IMR-90 (cell line): ENCODE measurements at regions not wholly inside any gene's neighbourhood (a gene's known extent, or its start where the extent isn't known, plus 50 kb on each side); places are given as distances from the start of the nearest gene placed in this dataset.

Experiments
- ATAC-seq: fragments of 200-7000 bp; cut with Tn5 transposase; 2 replicates; pipeline ENCODE4 v1.9.1; 2020; ENCODE audit warnings: low read depth, mild to moderate bottlenecking, moderate library complexity
- BruUV-seq: library from RNA; stranded (reverse); fragments of 400-500 nt; replicated peaks from 2 replicates; lab custom pipeline; 2021; lab: Mats Ljungman, UMichigan
- CTCF ChIA-PET: fragments of 300-600 bp; formaldehyde crosslinking; extraction: SDS; loops from one replicate; lab custom pipeline; 2021; ENCODE audit warnings: antibody characterized with exemption; lab: Yijun Ruan, JAX
- POLR2A ChIA-PET: fragments of 300-600 bp; sonication (Branson Sonifier 250); formaldehyde crosslinking; loops from one replicate; lab custom pipeline; 2022; ENCODE audit warnings: antibody characterized with exemption; ENCODE audit not compliant: unreplicated experiment; lab: Charles Lee
- DNase-seq: peaks from one replicate; pipeline ENCODE4 v3.0.0; 2013
- H2AFZ ChIP-seq: replicated peaks from 2 replicates; pipeline ENCODE3; 2013; ENCODE audit warnings: low read length, mild to moderate bottlenecking; ENCODE audit not compliant: poor library complexity
- H2AK5ac ChIP-seq: 2 replicates; pipeline ENCODE4 v1.6.1; 2013; ENCODE audit warnings: low read depth, low read length, inconsistent platforms
- H2AK9ac ChIP-seq: replicated peaks from 2 replicates; pipeline ENCODE3; 2013; ENCODE audit warnings: mild to moderate bottlenecking, low read depth, low read length, moderate library complexity; ENCODE audit not compliant: poor library complexity
- H2BK120ac ChIP-seq: 2 replicates; pipeline ENCODE4 v1.6.1; 2013; ENCODE audit warnings: low read depth, low read length, inconsistent platforms
- H2BK15ac ChIP-seq: 3 replicates; pipeline ENCODE4 v1.6.1; 2013; ENCODE audit warnings: low read depth, low read length, inconsistent platforms
- H2BK20ac ChIP-seq: 2 replicates; pipeline ENCODE4 v1.6.1; 2013; ENCODE audit warnings: low read depth, mild to moderate bottlenecking, inconsistent platforms, low read length, moderate library complexity
- H2BK5ac ChIP-seq: 2 replicates; pipeline ENCODE4 v1.6.1; 2013; ENCODE audit warnings: mild to moderate bottlenecking, low read depth, low read length, inconsistent platforms; ENCODE audit not compliant: poor library complexity, severe bottlenecking
- H3K14ac ChIP-seq: replicated peaks from 2 replicates; pipeline ENCODE4 v1.6.1; 2013; ENCODE audit warnings: low read depth, low read length, inconsistent platforms
- H3K18ac ChIP-seq: 2 replicates; pipeline ENCODE4 v1.6.1; 2013; ENCODE audit warnings: low read depth, low read length, control low read depth
- H3K23ac ChIP-seq: 2 replicates; pipeline ENCODE4 v1.6.1; 2013; ENCODE audit warnings: low read depth, low read length, inconsistent platforms
- H3K27ac ChIP-seq: 2 replicates; pipeline ENCODE4 v1.5.1; 2013; ENCODE audit warnings: mild to moderate bottlenecking, control low read depth, low read length; ENCODE audit not compliant: insufficient read depth
- H3K27me3 ChIP-seq: 2 replicates; pipeline ENCODE4 v1.6.1; 2013; ENCODE audit warnings: low read length; ENCODE audit not compliant: control insufficient read depth, insufficient read depth
- H3K36me3 ChIP-seq: 2 replicates; pipeline ENCODE4 v1.6.1; 2013; ENCODE audit warnings: low read length, mixed read lengths; ENCODE audit not compliant: control insufficient read depth, insufficient read depth
- H3K4ac ChIP-seq: 2 replicates; pipeline ENCODE4 v1.6.1; 2013; ENCODE audit warnings: low read depth, low read length, inconsistent platforms
- H3K4me1 ChIP-seq: 2 replicates; pipeline ENCODE4 v1.6.1; 2013; ENCODE audit warnings: low read length, mixed read lengths; ENCODE audit not compliant: control insufficient read depth, insufficient read depth
- H3K4me2 ChIP-seq: 2 replicates; pipeline ENCODE4 v1.6.1; 2013; ENCODE audit warnings: low read depth, mild to moderate bottlenecking, control low read depth, low read length, moderate library complexity
- H3K4me3 ChIP-seq: 2 replicates; pipeline ENCODE4 v1.5.1; 2013; ENCODE audit warnings: low read depth, mild to moderate bottlenecking, control low read depth, low read length, moderate library complexity; ENCODE audit not compliant: insufficient read depth
- H3K56ac ChIP-seq: 2 replicates; pipeline ENCODE4 v1.6.1; 2013; ENCODE audit warnings: low read length, inconsistent platforms; ENCODE audit not compliant: insufficient read depth; ENCODE audit errors: extremely low read depth
- H3K79me1 ChIP-seq, 2 experiments: 2 replicates each; pipeline ENCODE4 v1.6.1; 2013; ENCODE audit warnings: low read length in 2 of 2, inconsistent platforms in 1 of 2, low read depth in 1 of 2
- H3K9ac ChIP-seq: 2 replicates; pipeline ENCODE4 v1.6.1; 2013; ENCODE audit warnings: low read depth, low read length, control low read depth
- H3K9me1 ChIP-seq: 2 replicates; pipeline ENCODE4 v1.6.1; 2013; ENCODE audit warnings: low read length, inconsistent platforms; ENCODE audit not compliant: insufficient read depth
- H3K9me3 ChIP-seq: 2 replicates; pipeline ENCODE4 v1.6.1; 2013; ENCODE audit warnings: low read length; ENCODE audit not compliant: control insufficient read depth, insufficient read depth
- H4K20me1 ChIP-seq: 2 replicates; pipeline ENCODE4 v1.6.1; 2013; ENCODE audit warnings: low read length, inconsistent platforms; ENCODE audit not compliant: insufficient read depth
- H4K5ac ChIP-seq: 2 replicates; pipeline ENCODE4 v1.6.1; 2013; ENCODE audit warnings: mild to moderate bottlenecking, low read depth, low read length, control low read depth
- H4K8ac ChIP-seq, 2 experiments: 2 replicates each; pipeline ENCODE4 v1.6.1; 2013; ENCODE audit warnings: low read depth in 2 of 2, low read length in 2 of 2, control low read depth in 1 of 2, inconsistent platforms in 1 of 2
- H4K91ac ChIP-seq: 2 replicates; pipeline ENCODE4 v1.6.1; 2013; ENCODE audit warnings: low read depth, low read length, inconsistent platforms; ENCODE audit not compliant: insufficient read depth
- BHLHE40 ChIP-seq: fragments of 150-350 bp; IDR thresholded peaks from 2 replicates; pipeline ENCODE4 v1.6.1; 2016; ENCODE audit warnings: mild to moderate bottlenecking, low read depth, low read length
- CEBPB ChIP-seq: IDR thresholded peaks from 2 replicates; pipeline ENCODE4 v1.6.1; 2012; ENCODE audit warnings: low read depth, low read length, improper control_type of control experiment
- CHD1 ChIP-seq: IDR thresholded peaks from 2 replicates; pipeline ENCODE4 v1.6.1; 2012; ENCODE audit warnings: low read depth, low read length, improper control_type of control experiment
- ELK1 ChIP-seq: fragments of 150-350 bp; IDR thresholded peaks from 2 replicates; pipeline ENCODE4 v1.6.1; 2016; ENCODE audit warnings: low read depth, mild to moderate bottlenecking, low read length, moderate library complexity, borderline replicate concordance
- FOS ChIP-seq: fragments of 150-350 bp; IDR thresholded peaks from 2 replicates; pipeline ENCODE4 v1.6.1; 2016; ENCODE audit warnings: low read depth, low read length
- MAFK ChIP-seq: IDR thresholded peaks from 2 replicates; pipeline ENCODE4 v1.6.1; 2012; ENCODE audit warnings: low read depth, low read length, improper control_type of control experiment
- MAZ ChIP-seq: IDR thresholded peaks from 2 replicates; pipeline ENCODE4 v1.6.1; 2012; ENCODE audit warnings: low read depth, mild to moderate bottlenecking, low read length, improper control_type of control experiment, moderate library complexity, borderline replicate concordance
- MXI1 ChIP-seq: IDR thresholded peaks from 2 replicates; pipeline ENCODE4 v1.6.1; 2012; ENCODE audit warnings: low read depth, mild to moderate bottlenecking, low read length, moderate library complexity, borderline replicate concordance
- NFE2L2 ChIP-seq: fragments of 150-350 bp; IDR thresholded peaks from 2 replicates; pipeline ENCODE4 v1.6.1; 2016; ENCODE audit warnings: low read depth, mild to moderate bottlenecking, low read length
- POLR2A ChIP-seq: IDR thresholded peaks from 2 replicates; pipeline ENCODE4 v1.6.1; 2012; ENCODE audit warnings: mild to moderate bottlenecking, low read depth, low read length
- RAD21 ChIP-seq: IDR thresholded peaks from 2 replicates; pipeline ENCODE4 v1.6.1; 2012; ENCODE audit warnings: low read length, improper control_type of control experiment
- RCOR1 ChIP-seq: IDR thresholded peaks from 2 replicates; pipeline ENCODE4 v1.6.1; 2012; ENCODE audit warnings: mild to moderate bottlenecking, low read length, improper control_type of control experiment; ENCODE audit not compliant: insufficient replicate concordance
- RFX5 ChIP-seq: IDR thresholded peaks from 2 replicates; pipeline ENCODE4 v1.8.0; 2012; ENCODE audit warnings: low read depth, mild to moderate bottlenecking, low read length, moderate library complexity
- SMC3 ChIP-seq: fragments of 150-350 bp; IDR thresholded peaks from 2 replicates; pipeline ENCODE4 v1.6.1; 2016; ENCODE audit warnings: low read depth, mild to moderate bottlenecking, antibody characterized with exemption, low read length, moderate library complexity
- USF2 ChIP-seq: fragments of 150-350 bp; IDR thresholded peaks from 2 replicates; pipeline ENCODE4 v1.6.1; 2017; ENCODE audit warnings: mild to moderate bottlenecking, antibody characterized with exemption, low read length, low read depth
- WGBS, 2 experiments: methylation state at CpG; one replicate each; pipeline versions ENCODE4 v1.1.5 to v1.1.7; 2013; ENCODE audit warnings: missing lambda C conversion rate in 2 of 2; ENCODE audit not compliant: insufficient read length in 1 of 2; ENCODE audit errors: extremely low coverage in 2 of 2; 5-methylcytosine and 5-hydroxymethylcytosine counted together
- dilution Hi-C: fragments of 300-500 bp; cut with HindIII; formaldehyde crosslinking; loops from one replicate; pipeline ENCODE4 v1.14.3; 2018; ENCODE audit warnings: low sequenced_read_pairs; ENCODE audit not compliant: unreplicated experiment
- in situ Hi-C: fragments of 300-500 bp; cut with MboI; formaldehyde crosslinking; loops from 3 replicates; pipeline ENCODE4 v1.14.3; 2019; ENCODE audit warnings: low sequenced_read_pairs, inconsistent platforms, mixed read lengths
- intact Hi-C: fragments of 100-400 bp; cut with micrococcal nuclease; formaldehyde crosslinking; loops from 2 replicates; pipeline ENCODE4 v1.10.0; 2022
- TF ChIP-seq, protein P1 (sequence below): conservative IDR thresholded peaks from 2 replicates; pipeline ENCODE4 v1.5.1; 2012; ENCODE audit warnings: mild to moderate bottlenecking, low read depth, low read length, improper control_type of control experiment

GRCh38 chr14:89588016-89588415 is 171.0 kb upstream of the FOXN3 start:
- no peak overlapping the region for H4K91ac ChIP-seq
- no peaks in the 10 kb centered on the region for H3K4me1 ChIP-seq
- H3K9me1 ChIP-seq = no peaks in the 10 kb centered on the region
- H3K79me1 ChIP-seq = peaks cover 42 to 44% of the 10 kb centered on the region in 2 experiments
- WGBS, 2 experiments = no CpG with 5 or more reads among the region's 5 CpGs
- H2BK120ac ChIP-seq = no peak overlapping the region
- H3K4me2 ChIP-seq = no peak overlapping the region
- no peak overlapping the region for H4K5ac ChIP-seq
- no peaks in the 10 kb centered on the region for H4K20me1 ChIP-seq
- H3K4ac ChIP-seq = no peak overlapping the region
- in situ Hi-C loops (no loop called here), intact Hi-C loops (no loop called here), dilution Hi-C loops (no loop called here)
- H3K18ac ChIP-seq = no peak overlapping the region
- no TSS peak for BruUV-seq
- no peak overlapping the region for H3K4me3 ChIP-seq
- H3K56ac ChIP-seq = no peak overlapping the region
- no peak overlapping the region for H4K8ac ChIP-seq
- no peak for DNase-seq
- H2AK5ac ChIP-seq = no peak overlapping the region
- no peak overlapping the region for H2BK5ac ChIP-seq
- H2AFZ ChIP-seq = no peak overlapping the region
- H2AK9ac ChIP-seq = no peak overlapping the region
- no peak overlapping the region for H3K27ac ChIP-seq
- no peaks in the 10 kb centered on the region for H3K27me3 ChIP-seq
- TF ChIP-seq MXI1 (no peak), RFX5 (no peak), RAD21 (no peak), USF2 (no peak), MAZ (no peak), NFE2L2 (no peak), SMC3 (no peak), MAFK (no peak), CEBPB (no peak), POLR2A (no peak), BHLHE40 (no peak), RCOR1 (no peak), ELK1 (no peak), CHD1 (no peak), FOS (no peak)
- TF ChIP-seq, protein P1, sequence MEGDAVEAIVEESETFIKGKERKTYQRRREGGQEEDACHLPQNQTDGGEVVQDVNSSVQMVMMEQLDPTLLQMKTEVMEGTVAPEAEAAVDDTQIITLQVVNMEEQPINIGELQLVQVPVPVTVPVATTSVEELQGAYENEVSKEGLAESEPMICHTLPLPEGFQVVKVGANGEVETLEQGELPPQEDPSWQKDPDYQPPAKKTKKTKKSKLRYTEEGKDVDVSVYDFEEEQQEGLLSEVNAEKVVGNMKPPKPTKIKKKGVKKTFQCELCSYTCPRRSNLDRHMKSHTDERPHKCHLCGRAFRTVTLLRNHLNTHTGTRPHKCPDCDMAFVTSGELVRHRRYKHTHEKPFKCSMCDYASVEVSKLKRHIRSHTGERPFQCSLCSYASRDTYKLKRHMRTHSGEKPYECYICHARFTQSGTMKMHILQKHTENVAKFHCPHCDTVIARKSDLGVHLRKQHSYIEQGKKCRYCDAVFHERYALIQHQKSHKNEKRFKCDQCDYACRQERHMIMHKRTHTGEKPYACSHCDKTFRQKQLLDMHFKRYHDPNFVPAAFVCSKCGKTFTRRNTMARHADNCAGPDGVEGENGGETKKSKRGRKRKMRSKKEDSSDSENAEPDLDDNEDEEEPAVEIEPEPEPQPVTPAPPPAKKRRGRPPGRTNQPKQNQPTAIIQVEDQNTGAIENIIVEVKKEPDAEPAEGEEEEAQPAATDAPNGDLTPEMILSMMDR = no peak
- CTCF ChIA-PET = no interaction called here
- H2BK15ac ChIP-seq = no peak overlapping the region
- H3K9ac ChIP-seq = no peak overlapping the region
- no peak overlapping the region for H3K23ac ChIP-seq
- ATAC-seq = no peak
- POLR2A ChIA-PET = no interaction called here
- H2BK20ac ChIP-seq = no peak overlapping the region
- no peak overlapping the region; the same call in 1 of the 2 replicates for H3K14ac ChIP-seq
- no peaks in the 10 kb centered on the region for H3K9me3 ChIP-seq
- peaks cover 2% of the 10 kb centered on the region; the same call in 1 of the 2 replicates for H3K36me3 ChIP-seq
